Lower leg skin (tissue), 3 donors: ENCODE measurements at regions not wholly inside any gene's neighbourhood (a gene's known extent, or its start where the extent isn't known, plus 50 kb on each side); places are given as distances from the start of the nearest gene placed in this dataset.

Experiments
- POLR2A ChIP-seq, 2 donors: fragments of 450-650 bp; IDR thresholded peaks; one replicate each; pipeline ENCODE4 v1.6.1; 2016 to 2017; ENCODE audit warnings: antibody characterized with exemption in 2 of 2, mild to moderate bottlenecking in 1 of 2, moderate library complexity in 1 of 2
- TF ChIP-seq, protein P1 (sequence below), 3 donors: fragments of 450-650 bp; IDR thresholded peaks; one replicate each; pipeline ENCODE4 v1.5.1; 2016; ENCODE audit warnings: antibody characterized with exemption in 3 of 3, mild to moderate bottlenecking in 3 of 3, moderate library complexity in 2 of 3

DNA sequence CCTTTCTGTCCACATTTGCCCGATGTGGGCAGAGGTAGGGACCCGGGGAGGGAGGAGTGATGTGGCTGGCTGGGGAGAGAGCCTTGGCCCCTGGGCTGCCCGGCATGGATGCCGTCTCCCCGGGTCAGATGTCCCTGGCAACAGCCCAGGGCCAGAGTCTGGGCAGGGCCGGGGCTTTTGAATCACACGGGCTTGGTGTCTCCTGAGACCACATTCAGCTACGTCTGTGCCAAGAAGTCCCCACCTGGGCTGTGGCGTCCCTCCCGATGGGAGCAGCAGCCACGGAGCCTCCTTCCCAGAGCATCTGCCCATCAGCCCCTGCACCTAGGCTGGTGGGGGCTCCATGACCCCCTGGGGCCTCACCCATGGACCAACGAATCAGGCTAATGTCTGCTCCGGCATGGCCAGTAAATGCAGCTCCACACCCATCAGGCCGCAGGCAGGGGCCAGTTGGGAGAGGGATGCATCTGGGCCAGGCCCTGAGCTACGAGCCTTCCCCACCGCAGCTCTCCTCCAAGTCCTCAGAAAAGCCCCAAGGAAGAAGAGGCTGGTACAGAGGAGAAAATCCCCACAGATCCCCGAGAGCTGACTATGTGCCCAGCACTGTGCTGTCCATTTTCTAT lies 109.4 kb downstream of the RFLNA start:
- TF ChIP-seq, protein P1, sequence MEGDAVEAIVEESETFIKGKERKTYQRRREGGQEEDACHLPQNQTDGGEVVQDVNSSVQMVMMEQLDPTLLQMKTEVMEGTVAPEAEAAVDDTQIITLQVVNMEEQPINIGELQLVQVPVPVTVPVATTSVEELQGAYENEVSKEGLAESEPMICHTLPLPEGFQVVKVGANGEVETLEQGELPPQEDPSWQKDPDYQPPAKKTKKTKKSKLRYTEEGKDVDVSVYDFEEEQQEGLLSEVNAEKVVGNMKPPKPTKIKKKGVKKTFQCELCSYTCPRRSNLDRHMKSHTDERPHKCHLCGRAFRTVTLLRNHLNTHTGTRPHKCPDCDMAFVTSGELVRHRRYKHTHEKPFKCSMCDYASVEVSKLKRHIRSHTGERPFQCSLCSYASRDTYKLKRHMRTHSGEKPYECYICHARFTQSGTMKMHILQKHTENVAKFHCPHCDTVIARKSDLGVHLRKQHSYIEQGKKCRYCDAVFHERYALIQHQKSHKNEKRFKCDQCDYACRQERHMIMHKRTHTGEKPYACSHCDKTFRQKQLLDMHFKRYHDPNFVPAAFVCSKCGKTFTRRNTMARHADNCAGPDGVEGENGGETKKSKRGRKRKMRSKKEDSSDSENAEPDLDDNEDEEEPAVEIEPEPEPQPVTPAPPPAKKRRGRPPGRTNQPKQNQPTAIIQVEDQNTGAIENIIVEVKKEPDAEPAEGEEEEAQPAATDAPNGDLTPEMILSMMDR (IDR thresholded peaks at IDR 0.05) = no peak
- no peak for TF ChIP-seq POLR2A (IDR thresholded peaks at IDR 0.05)
